ENCODE measurements at regions not wholly inside any gene's neighbourhood (a gene's known extent, or its start where the extent isn't known, plus 50 kb on each side); places are given as distances from the start of the nearest gene placed in this dataset.

GRCh38 chr14:97959251-97959650 is 1162.1 kb downstream of the VRK1 start:
- no peak overlapping the region for H3K27ac Mint-ChIP-seq
- H3K36me3 Mint-ChIP-seq (ENCODE audit: low read depth) = no peaks in the 10 kb centered on the region
- H3K4me3 Mint-ChIP-seq = no peak overlapping the region
- POLR2A ChIA-PET = no interaction called here
- no peak for ATAC-seq (ENCODE audit: low read depth)
- no peaks in the 10 kb centered on the region for H3K4me1 Mint-ChIP-seq
- H3K27me3 Mint-ChIP-seq = no peaks in the 10 kb centered on the region
- no peak for DNase-seq
- intact Hi-C loops (cut with micrococcal nuclease) = no loop called here
- CTCF ChIA-PET = no interaction called here
- TF ChIP-seq, protein P1, sequence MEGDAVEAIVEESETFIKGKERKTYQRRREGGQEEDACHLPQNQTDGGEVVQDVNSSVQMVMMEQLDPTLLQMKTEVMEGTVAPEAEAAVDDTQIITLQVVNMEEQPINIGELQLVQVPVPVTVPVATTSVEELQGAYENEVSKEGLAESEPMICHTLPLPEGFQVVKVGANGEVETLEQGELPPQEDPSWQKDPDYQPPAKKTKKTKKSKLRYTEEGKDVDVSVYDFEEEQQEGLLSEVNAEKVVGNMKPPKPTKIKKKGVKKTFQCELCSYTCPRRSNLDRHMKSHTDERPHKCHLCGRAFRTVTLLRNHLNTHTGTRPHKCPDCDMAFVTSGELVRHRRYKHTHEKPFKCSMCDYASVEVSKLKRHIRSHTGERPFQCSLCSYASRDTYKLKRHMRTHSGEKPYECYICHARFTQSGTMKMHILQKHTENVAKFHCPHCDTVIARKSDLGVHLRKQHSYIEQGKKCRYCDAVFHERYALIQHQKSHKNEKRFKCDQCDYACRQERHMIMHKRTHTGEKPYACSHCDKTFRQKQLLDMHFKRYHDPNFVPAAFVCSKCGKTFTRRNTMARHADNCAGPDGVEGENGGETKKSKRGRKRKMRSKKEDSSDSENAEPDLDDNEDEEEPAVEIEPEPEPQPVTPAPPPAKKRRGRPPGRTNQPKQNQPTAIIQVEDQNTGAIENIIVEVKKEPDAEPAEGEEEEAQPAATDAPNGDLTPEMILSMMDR (IDR thresholded peaks at IDR 0.05) = no peak
- H3K9me3 Mint-ChIP-seq = peaks cover 15% of the 10 kb centered on the region

- Mint-ChIP-seq H3K9me3 (peaks cover 15% of the 10 kb centered on the region), H3K4me3 (no peak overlapping the region), H3K27ac (no peak overlapping the region), H3K4me1 (no peaks in the 10 kb centered on the region), H3K27me3 (no peaks in the 10 kb centered on the region), H3K36me3 (ENCODE audit: low read depth) (no peaks in the 10 kb centered on the region)
- POLR2A ChIA-PET = no interaction called here
- CTCF ChIA-PET = no interaction called here
- DNase-seq (no peak), ATAC-seq (ENCODE audit: low read depth) (no peak)
- intact Hi-C loops (cut with micrococcal nuclease) = no loop called here
- TF ChIP-seq, protein P1 (IDR thresholded peaks at IDR 0.05) = no peak
Measured at GRCh38 chr14:97960436-97960835, 1163.3 kb downstream of the VRK1 start.

DNA sequence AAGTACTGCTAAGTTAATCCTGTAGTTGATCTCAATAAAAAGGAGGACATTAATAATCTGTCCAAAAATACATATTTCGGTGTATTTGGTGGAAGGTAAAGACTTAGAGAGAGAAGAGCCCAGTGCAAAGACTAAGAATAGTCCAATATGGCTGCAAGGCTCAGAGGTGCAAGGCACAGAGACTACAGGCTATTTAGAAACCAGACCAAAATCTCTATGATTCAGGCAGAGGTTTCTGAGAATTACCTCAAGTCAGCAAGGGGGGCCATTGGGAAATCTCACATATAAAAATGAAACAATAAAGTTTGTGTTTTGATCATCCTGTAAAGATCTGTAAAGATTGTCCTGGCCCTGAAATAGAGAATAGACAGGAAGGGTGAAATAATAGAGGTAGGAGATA is 1173.0 kb downstream of the VRK1 start:
- ChIA-PET CTCF (no interaction called here), POLR2A (no interaction called here)
- intact Hi-C loops (cut with micrococcal nuclease) = no loop called here
- Mint-ChIP-seq H3K4me1 (no peaks in the 10 kb centered on the region), H3K36me3 (ENCODE audit: low read depth) (no peaks in the 10 kb centered on the region), H3K4me3 (no peak overlapping the region), H3K27ac (no peak overlapping the region), H3K27me3 (no peaks in the 10 kb centered on the region), H3K9me3 (peaks cover 12% of the 10 kb centered on the region)
- no peak for DNase-seq
- TF ChIP-seq, protein P1 (IDR thresholded peaks at IDR 0.05) = no peak
- no peak for ATAC-seq (ENCODE audit: low read depth)

GRCh38 chr14:97975216-97975615 is 1178.0 kb downstream of the VRK1 start:
- Mint-ChIP-seq H3K4me3 (no peak overlapping the region), H3K36me3 (ENCODE audit: low read depth) (no peaks in the 10 kb centered on the region), H3K27ac (no peak overlapping the region), H3K4me1 (no peaks in the 10 kb centered on the region), H3K9me3 (peaks cover 11% of the 10 kb centered on the region), H3K27me3 (no peaks in the 10 kb centered on the region)
- intact Hi-C loops (cut with micrococcal nuclease) = no loop called here
- DNase-seq (no peak), ATAC-seq (ENCODE audit: low read depth) (no peak)
- TF ChIP-seq, protein P1 (IDR thresholded peaks at IDR 0.05) = no peak
- ChIA-PET CTCF (no interaction called here), POLR2A (no interaction called here)

DNA sequence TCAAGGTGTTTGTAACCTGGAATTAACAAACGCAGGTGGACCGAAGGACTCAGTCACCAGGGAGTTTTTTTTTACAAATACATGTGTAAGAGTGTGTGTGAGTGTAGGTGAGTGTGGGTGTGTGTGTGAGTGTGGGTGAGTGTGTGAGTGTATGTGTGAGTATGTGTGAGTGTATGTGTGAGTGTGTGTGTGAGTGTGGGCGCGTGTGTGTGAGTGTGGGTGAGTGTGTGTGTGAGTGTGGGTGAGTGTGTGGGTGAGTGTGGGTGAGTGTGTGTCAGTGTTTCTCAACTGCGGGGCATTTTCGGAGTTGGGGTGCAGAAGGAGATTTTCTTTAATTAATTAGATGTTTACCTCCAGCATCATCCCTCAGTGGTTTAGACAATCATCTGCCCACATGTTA is 1178.8 kb downstream of the VRK1 start:
- POLR2A ChIA-PET = no interaction called here
- H3K4me3 Mint-ChIP-seq = no peak overlapping the region
- intact Hi-C loops (cut with micrococcal nuclease) = no loop called here
- H3K27me3 Mint-ChIP-seq = no peaks in the 10 kb centered on the region
- no peaks in the 10 kb centered on the region for H3K4me1 Mint-ChIP-seq
- TF ChIP-seq, protein P1 (IDR thresholded peaks at IDR 0.05) = no peak
- DNase-seq (no peak), ATAC-seq (ENCODE audit: low read depth) (no peak)
- H3K9me3 Mint-ChIP-seq = peaks cover 6% of the 10 kb centered on the region
- CTCF ChIA-PET = no interaction called here
- no peaks in the 10 kb centered on the region for H3K36me3 Mint-ChIP-seq (ENCODE audit: low read depth)
- no peak overlapping the region for H3K27ac Mint-ChIP-seq

All from activated B cell treated with CpG ODN at 0.5 μM for 24 hours (primary cell).